GM20431 (cell line): ENCODE measurements at regions not wholly inside any gene's neighbourhood (a gene's known extent, or its start where the extent isn't known, plus 50 kb on each side); places are given as distances from the start of the nearest gene placed in this dataset.
"Not testable (repeated sequence)": the region's sequence is repeated elsewhere in the genome, so short reads cannot be mapped to it uniquely, and the experiment has no call there.

ENCODE experiments used
- in situ Hi-C: fragments of 300-500 bp; cut with MseI, MboI; formaldehyde crosslinking; loops from one replicate; pipeline ENCODE4 v1.15.0; 2020; ENCODE audit warnings: low sequenced_read_pairs; ENCODE audit not compliant: unreplicated experiment

GRCh38 chr4:86413426-86413825 lies 53.6 kb upstream of the MAPK10 start:
- in situ Hi-C loops: not testable (repeated sequence)

GRCh38 chr4:86414686-86415085 lies 54.8 kb upstream of the MAPK10 start:
- in situ Hi-C loops: no loop called here

DNA sequence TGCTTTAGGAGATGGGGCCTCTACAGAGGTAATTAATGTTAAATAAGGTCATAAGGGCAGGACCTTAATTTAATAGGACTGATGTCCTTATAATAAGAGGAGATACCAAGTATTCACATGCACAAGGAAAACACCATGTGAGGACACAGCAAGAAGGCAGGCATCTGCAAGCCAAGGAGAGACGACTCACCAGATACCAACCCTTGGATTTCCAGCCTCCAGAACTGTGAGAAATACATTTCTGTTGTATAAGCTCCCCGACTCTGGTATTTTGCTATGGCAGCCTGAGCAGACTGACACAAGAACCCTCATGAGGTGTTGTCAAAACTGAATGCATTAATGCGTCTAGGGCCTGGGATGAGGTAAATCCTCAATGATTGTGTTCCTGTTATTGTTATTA lies 56.2 kb upstream of the MAPK10 start:
- in situ Hi-C loops: no loop called here

- in situ Hi-C loops: no loop called here
These were observed 61.6 kb upstream of the MAPK10 start for GRCh38 chr4:86421461-86421860.

DNA sequence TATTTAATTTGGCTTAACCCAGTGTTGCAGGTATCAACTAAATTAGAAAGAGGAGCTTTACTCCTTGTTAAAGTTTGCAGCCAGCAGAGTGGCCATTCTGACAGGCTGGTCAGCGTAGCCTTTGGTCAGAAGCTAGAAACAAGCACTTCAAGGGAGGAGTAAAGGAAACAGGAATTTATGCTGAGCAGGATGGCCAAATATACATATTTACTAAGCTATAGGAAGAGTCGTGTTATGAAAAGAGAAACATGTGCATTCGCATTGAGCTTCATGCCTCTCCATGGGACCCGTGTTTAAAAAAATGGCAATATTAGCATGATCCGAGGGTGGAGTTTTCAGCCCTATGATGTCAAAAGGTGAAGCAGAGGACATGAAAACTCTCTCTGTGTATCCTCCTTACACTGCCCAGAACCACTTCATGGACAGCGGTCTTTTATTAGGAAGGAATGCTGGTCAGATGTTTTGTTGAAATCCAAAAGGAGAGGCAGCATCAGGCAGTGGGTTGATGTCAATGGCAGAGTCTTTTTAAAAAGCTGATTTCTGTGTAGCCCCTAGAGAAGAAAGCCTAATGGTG lies 71.8 kb upstream of the MAPK10 start:
- in situ Hi-C loops: no loop called here

DNA sequence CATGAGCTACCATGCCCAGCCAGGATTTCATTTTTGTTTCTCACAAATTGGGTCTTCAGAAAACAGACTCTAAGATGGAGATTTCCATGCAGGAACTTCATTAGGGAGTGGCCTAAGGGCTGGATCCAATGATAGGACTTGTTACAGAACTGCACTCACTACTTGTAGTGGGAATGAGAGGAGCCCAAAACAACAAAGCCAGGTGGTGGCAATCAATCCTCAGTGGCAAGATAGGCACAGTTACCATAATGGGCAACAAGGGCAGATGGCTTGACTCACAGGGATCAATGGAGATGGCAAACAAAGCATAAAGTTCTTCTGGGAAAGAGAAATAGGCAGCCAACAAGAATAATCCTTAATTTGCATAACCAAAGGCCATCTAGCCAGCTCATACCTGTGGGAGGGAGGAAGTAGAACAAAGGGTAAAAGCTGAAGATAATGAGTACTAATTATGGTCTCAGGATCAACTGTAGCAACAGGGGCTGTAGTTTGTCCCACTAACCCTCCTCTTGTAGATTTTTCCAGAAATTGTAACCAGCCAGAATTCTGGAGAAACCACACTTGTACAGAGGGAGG lies 72.8 kb upstream of the MAPK10 start:
- in situ Hi-C loops: no loop called here

DNA sequence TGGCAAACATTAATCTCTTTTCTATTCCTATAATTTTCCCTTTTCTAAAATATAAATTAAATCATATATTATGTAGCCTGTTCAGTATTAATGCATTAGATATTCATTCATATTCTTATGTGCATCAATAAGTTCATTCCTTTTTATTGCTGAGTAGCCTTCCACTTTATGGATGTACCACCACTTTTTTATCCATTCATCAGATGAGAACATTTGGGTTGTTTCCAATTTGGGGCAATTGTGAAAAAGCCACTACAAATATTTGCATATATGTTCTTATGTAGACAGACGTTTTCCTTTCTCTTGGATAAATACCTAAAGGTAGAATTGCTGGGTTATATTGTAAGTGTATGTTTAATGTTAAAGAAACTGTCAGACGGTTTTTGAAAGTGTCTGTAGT lies 79.4 kb upstream of the MAPK10 start:
- in situ Hi-C loops: no loop called here

DNA sequence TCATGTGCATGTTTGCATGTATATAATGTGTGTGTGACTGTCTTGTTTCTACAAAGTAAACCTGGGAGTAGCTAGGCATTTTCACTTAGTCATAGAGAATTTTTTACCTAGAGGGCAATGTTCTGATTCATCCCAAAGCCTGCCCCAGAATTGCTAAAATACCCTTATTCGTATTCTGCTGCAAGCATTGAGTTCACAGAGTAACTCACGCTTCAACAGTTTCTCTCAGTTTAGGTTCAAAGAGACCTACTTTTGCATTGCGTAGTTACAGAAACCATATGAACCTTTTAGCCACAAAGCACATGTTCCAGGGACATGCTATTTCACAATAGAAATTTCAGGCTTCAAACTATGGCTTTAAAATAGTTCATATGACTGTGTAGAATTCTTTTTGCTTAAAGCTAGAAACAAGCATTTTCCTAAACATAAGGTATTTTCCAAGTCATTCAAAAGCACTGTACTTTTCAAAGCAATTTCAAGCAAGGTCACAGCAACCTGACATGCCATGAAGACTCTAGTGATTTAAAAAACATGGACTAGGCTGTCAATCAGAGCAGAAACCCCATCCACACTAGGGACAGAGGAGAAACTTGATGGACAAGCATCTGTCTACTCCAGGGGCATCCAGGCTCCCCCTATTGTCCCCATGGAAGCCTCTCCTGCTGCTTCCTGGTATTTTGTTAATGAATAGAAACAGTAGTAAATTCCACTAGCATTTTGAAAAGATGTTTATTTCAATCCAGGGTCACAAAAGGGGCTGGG lies 81.5 kb upstream of the MAPK10 start:
- in situ Hi-C loops: no loop called here

DNA sequence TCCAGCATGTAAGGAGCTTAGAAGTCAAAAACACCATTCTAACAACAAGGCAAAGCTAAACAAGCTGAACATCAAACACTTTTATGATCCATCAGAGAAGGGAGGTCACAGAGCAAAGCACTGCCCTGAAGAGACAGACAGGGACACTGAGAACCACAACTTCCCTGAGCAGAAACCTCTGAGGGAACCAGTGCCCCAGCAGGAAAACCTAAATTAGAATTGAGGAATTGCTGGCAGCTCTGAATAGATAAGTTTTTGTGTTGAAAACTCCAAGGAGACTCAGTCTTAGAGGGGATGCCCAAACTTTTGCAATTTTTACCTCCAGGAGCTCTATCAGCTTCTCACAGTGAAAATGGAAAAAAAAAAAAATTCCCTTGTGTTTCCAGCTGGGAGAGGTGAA lies 83.0 kb upstream of the MAPK10 start:
- in situ Hi-C loops: no loop called here

- in situ Hi-C loops: no loop called here
These were observed 83.6 kb upstream of the MAPK10 start for GRCh38 chr4:86443495-86443894.

DNA sequence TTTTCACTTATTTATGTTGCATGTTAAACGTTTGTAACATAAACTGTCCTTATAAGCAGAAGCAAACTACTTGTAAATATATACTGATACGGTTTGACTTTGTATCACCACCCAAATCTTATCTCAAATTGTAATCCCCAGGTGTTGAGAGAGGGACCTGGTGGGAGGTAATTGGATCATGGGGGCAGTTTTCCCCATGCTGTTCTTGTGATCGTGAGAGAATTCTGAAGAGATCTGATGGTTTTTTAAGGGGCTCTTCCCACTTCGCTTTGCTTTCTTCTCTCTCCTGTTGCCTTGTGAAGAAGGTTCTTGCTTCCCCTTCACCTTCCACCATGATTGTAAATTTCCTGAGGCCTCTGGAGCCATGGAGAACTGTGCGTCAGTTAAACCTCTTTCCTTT lies 87.1 kb upstream of the MAPK10 start:
- in situ Hi-C loops: no loop called here

GRCh38 chr4:86448871-86449270 lies 89.0 kb upstream of the MAPK10 start:
- in situ Hi-C loops: no loop called here

DNA sequence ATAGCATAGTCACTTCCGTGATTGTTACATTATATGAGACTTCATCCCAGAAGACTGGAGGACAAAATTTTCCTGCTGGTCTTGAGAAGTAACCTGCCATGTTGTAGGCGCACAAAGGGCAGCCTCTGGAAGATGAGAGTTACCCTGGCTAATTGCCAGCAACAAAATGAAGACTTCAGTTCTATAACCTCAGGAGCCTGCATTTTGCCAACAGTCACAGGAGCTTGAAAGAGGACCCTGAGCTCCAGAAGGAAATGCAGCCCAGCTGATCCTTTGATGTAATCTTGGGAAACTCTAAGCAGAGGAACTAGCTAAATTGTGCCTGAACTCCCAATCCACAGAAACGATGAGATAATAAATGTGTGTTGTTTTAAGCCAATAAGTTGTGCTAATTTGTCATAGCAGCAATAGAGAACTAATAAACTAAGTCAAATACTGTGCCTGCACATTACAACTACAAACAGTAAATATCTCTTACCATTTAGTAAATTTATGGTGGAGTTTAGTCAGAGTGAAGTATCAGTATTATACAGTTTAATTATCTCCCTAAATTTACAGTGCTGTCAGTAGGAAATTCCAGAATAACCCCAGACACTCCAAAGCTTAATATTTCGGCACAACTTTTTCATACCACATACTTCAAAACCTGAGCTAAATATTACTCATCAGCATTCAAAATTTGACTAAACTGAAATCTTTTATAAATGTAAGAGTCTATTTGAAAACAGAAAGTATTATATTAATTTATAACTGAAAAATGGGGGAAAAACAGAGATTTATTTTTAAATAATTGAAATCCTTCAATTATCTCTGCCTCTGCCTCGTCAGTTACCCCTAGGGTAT lies 90.1 kb upstream of the MAPK10 start:
- in situ Hi-C loops: no loop called here

DNA sequence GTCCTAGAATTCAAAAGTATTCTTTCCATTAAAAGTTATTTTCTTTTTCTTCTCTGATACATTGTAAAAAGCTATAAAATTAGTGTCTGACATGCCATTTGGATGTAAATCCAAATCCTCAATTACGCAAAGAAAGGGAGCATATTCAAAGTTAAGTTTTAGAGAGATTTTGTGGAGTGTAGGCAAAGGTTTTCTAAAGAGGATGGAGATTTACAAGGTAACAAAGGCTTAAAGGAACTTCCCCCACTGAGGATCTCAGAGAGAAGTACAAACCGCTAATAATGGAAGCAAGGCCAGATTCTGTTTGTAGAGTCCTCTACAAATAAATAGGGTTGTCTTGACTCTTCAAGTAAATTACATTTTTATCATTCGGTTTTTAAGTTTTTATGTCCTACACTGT lies 91.0 kb upstream of the MAPK10 start:
- in situ Hi-C loops: no loop called here

DNA sequence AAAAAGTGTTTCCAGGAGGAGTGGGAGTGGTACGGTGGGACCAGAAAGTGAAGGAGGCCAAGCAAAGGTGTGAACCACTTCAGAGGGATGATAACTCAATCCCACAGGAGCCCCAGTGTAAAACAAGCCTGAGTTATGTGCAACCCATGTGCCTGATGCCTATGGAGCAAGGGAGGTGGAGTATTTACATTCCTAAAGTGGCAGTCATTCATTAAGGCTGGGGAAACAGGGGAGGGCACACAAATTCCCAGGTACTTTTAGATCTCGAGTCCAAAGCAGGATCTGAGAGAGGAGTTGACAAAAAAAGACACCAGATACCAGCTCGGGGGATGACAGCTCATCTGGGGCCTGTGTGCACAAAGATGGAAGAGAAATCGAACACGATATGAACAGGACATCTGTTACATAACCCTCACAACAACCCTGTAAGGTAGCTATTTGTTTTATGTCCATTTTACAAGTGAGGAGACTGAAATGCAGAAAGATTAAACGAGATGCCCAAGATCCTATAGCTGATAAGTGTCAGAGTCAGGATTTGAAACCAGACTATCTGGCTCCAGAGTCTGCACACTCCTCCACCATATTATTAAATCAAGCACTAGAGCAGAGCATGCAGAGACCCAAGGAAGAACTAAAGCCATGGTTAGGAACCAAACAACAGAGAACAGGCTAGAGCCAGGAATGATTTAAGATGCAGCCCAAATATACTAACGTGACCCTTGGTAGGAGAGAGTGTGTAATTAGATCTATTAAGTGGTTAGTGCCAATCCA lies 91.9 kb upstream of the MAPK10 start:
- in situ Hi-C loops: no loop called here

GRCh38 chr4:86452422-86452891 lies 92.6 kb upstream of the MAPK10 start:
- in situ Hi-C loops: no loop called here

GRCh38 chr4:86452924-86453531 lies 93.2 kb upstream of the MAPK10 start:
- in situ Hi-C loops: no loop called here

- in situ Hi-C loops: not testable (repeated sequence)
These were observed 93.8 kb upstream of the MAPK10 start for GRCh38 chr4:86453611-86454072.

DNA sequence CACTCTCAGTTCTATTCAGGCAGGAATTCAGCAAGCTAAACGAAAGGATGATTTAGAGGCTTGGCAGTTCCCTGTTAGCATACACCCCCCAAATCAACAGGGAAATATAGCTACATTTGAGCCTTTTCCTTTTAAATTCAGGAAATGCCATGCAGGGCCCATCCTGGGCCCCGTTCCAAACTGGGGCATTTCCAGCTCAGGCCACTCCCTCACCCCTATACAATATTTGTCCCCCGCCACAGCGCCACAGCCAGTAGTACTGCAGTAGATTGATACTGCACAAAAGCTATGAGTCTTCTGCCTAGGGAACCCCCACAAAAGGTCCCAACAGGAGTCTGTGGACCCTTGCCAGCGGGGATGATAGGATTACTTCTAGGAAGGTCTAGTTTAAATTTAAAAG lies 102.0 kb upstream of the MAPK10 start:
- in situ Hi-C loops: no loop called here
